ENCODE measurements at regions not wholly inside any gene's neighbourhood (a gene's known extent, or its start where the extent isn't known, plus 50 kb on each side); places are given as distances from the start of the nearest gene placed in this dataset.

DNA sequence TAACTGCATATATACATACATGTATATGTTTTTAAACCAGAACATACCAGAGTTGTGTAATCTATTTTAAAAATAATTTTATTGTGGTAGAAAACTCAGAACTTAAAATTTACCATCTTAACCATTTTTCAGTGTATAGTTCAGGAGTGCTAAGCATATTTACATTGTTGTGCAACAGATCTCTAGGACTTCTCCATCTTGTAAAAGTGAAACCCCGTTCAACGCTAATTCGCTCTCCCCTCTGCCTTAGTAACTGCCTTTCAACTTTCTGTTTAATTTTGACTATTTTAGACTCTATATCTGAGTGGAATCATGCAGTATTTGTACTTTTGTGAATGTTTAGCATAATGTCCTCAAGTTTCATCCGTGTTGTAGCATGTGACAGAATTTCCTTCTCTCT lies 51.8 kb upstream of the SSR3 start:
- no peak overlapping the region for H3K27ac Mint-ChIP-seq
- no peak for ATAC-seq (replicated peaks in 1 of 4)
- POLR2A ChIA-PET: no interaction called here

GRCh38 chr3:156605686-156606605 lies 51.0 kb upstream of the SSR3 start:
- CTCF ChIA-PET: interaction anchor here in 1 of 2 donors (0.7 kb wide), 1 partner anchor 548 kb away, joined by 3 read pairs; no protein-coding TSS in a partner anchor
- 40% methylated on average over 17 of the region's 37 CpGs for WGBS (ENCODE audit: insufficient coverage)

More for the DNA sequence above, 51.8 kb upstream of the SSR3 start:
- DNase-seq: peak in 1 of 35 experiments; percentile 14
- CTCF ChIA-PET: no interaction called here
- Histone ChIP-seq H3K27me3 (replicated peaks in 1 of 2; ENCODE audit: control insufficient read depth in 2 of 2, extremely low read depth in 1 of 2, insufficient read depth in 2 of 2, low read length in 1 of 2) (peaks cover 0 to 9% of the 10 kb centered on the region in 2 experiments), H3K9me3 (no peaks in the 10 kb centered on the region), H3K4me1 (ENCODE audit: control insufficient read depth in 1 of 2, extremely low read depth in 1 of 2, insufficient read depth in 2 of 2, low read length in 2 of 2) (peaks cover 3 to 8% of the 10 kb centered on the region in 2 experiments), H3K27ac (ENCODE audit: low read length) (no peak overlapping the region), H3K4me3 (ENCODE audit: control insufficient read depth in 1 of 2, extremely low read depth in 1 of 2, low read length in 1 of 2) (peak overlapping the region in 1 of 2 donors; percentile 37), H3K36me3 (ENCODE audit: control insufficient read depth in 2 of 2, extremely low read depth in 1 of 2, insufficient read depth in 1 of 2, low read length in 1 of 2) (no peaks in the 10 kb centered on the region)
- Mint-ChIP-seq H3K36me3 (no peaks in the 10 kb centered on the region), H3K9me3 (no peaks in the 10 kb centered on the region), H3K4me1 (peaks cover 9 to 22% (median 14%) of the 10 kb centered on the region in 3 donors), H3K4me3 (peak overlapping the region; percentile 65 to 72 (median 71)), H3K27me3 (peaks cover 14 to 23% of the 10 kb centered on the region in 2 donors)
- no CpG with 5 or more reads among the region's 4 CpGs for WGBS (ENCODE audit: insufficient coverage)

DNA sequence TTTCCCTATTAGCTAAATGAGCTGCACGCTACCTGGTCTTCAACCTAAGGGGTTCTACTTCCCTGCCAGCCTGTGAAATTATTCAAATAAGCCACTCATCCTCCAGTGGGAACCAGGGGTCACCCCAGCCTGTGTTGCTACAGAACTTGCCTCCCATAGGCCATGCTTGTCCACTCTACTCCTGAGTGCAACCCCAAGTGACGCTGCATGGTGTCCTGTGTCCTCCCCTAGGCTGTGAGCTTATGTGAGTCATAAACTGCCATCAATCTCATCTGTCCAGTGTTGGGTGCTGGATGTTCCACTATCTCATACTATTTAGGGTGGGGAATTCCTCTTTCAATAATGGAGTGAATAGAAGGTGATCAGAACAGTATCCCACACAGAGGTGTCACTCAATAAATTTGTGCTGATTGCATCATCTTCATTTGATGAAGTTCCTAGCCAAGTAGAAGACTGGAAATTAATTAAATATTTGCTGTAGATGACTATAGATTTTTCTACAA lies 49.8 kb upstream of the SSR3 start:
- Mint-ChIP-seq H3K4me3 (no peak overlapping the region), H3K4me1 (peaks cover 9 to 19% (median 14%) of the 10 kb centered on the region in 3 donors), H3K27ac (no peak overlapping the region), H3K9me3 (no peaks in the 10 kb centered on the region), H3K36me3 (no peaks in the 10 kb centered on the region), H3K27me3 (peaks cover 12 to 23% of the 10 kb centered on the region in 2 donors)
- peaks cover 3 to 8% of the 10 kb centered on the region in 2 experiments for H3K4me1 ChIP-seq (ENCODE audit: control insufficient read depth in 1 of 2, extremely low read depth in 1 of 2, insufficient read depth in 2 of 2, low read length in 2 of 2)
- CTCF ChIA-PET: no interaction called here
- POLR2A ChIA-PET: no interaction called here
- no peak overlapping the region for H3K4me3 ChIP-seq (ENCODE audit: control insufficient read depth in 1 of 2, extremely low read depth in 1 of 2, low read length in 1 of 2)
- no peaks in the 10 kb centered on the region for H3K9me3 ChIP-seq
- 90% methylated on average over 1 of the region's 2 CpGs for WGBS (ENCODE audit: insufficient coverage)
- no peak for DNase-seq
- H3K27ac ChIP-seq (ENCODE audit: low read length): no peak overlapping the region
- H3K36me3 ChIP-seq (ENCODE audit: control insufficient read depth in 2 of 2, extremely low read depth in 1 of 2, insufficient read depth in 1 of 2, low read length in 1 of 2): no peaks in the 10 kb centered on the region
- H3K27me3 ChIP-seq (replicated peaks in 1 of 2; ENCODE audit: control insufficient read depth in 2 of 2, extremely low read depth in 1 of 2, insufficient read depth in 2 of 2, low read length in 1 of 2): peaks cover 0 to 9% of the 10 kb centered on the region in 2 experiments
- ATAC-seq (replicated peaks in 1 of 4): no peak

More at GRCh38 chr3:156605686-156606605, 51.0 kb upstream of the SSR3 start:
- no peak overlapping the region for H3K27ac ChIP-seq (ENCODE audit: low read length)
- H3K36me3 ChIP-seq (ENCODE audit: control insufficient read depth in 2 of 2, extremely low read depth in 1 of 2, insufficient read depth in 1 of 2, low read length in 1 of 2): no peaks in the 10 kb centered on the region
- no peaks in the 10 kb centered on the region for H3K9me3 Mint-ChIP-seq
- POLR2A ChIA-PET: interaction anchor here in 1 of 2 donors (0.7 kb wide), 1 partner anchor 65 kb away, joined by 3 read pairs; no protein-coding TSS in a partner anchor
- peak in 1 of 35 experiments; percentile 4 for DNase-seq
- H3K4me3 ChIP-seq (ENCODE audit: control insufficient read depth in 1 of 2, extremely low read depth in 1 of 2, low read length in 1 of 2): peak overlapping the region in 1 of 2 donors; percentile 37
- peak overlapping the region; percentile 65 to 78 (median 71) for H3K4me3 Mint-ChIP-seq
- H3K27ac Mint-ChIP-seq: no peak overlapping the region
- H3K36me3 Mint-ChIP-seq: no peaks in the 10 kb centered on the region
- peaks cover 9 to 22% (median 14%) of the 10 kb centered on the region in 3 donors for H3K4me1 Mint-ChIP-seq
- ATAC-seq (replicated peaks in 1 of 4): no peak
- peaks cover 14 to 23% of the 10 kb centered on the region in 2 donors for H3K27me3 Mint-ChIP-seq
- no peaks in the 10 kb centered on the region for H3K9me3 ChIP-seq
- H3K27me3 ChIP-seq (replicated peaks in 1 of 2; ENCODE audit: control insufficient read depth in 2 of 2, extremely low read depth in 1 of 2, insufficient read depth in 2 of 2, low read length in 1 of 2): peaks cover 0 to 9% of the 10 kb centered on the region in 2 experiments
- H3K4me1 ChIP-seq (ENCODE audit: control insufficient read depth in 1 of 2, extremely low read depth in 1 of 2, insufficient read depth in 2 of 2, low read length in 2 of 2): peaks cover 3 to 8% of the 10 kb centered on the region in 2 experiments
